Panc1 (cell line): ENCODE measurements at regions not wholly inside any gene's neighbourhood (a gene's known extent, or its start where the extent isn't known, plus 50 kb on each side); places are given as distances from the start of the nearest gene placed in this dataset.

Experiments used
- ATAC-seq: fragments of 200-7000 bp; cut with Tn5 transposase; 2 replicates; pipeline ENCODE4 v1.9.1; 2020; ENCODE audit warnings: mild to moderate bottlenecking, moderate library complexity
- BruUV-seq: library from RNA; stranded (reverse); fragments of 400-500 nt; replicated peaks from 2 replicates; lab custom pipeline; 2021; lab: Mats Ljungman, UMichigan
- CTCF ChIA-PET: fragments of 300-600 bp; sonication (Branson Sonifier 250); formaldehyde crosslinking; loops from one replicate; lab custom pipeline; 2022; ENCODE audit warnings: antibody characterized with exemption; lab: Charles Lee
- POLR2A ChIA-PET: fragments of 300-600 bp; sonication (Branson Sonifier 250); formaldehyde crosslinking; loops from one replicate; lab custom pipeline; 2022; ENCODE audit warnings: antibody characterized with exemption; lab: Charles Lee
- DNase-seq: peaks from one replicate; pipeline ENCODE4 v3.0.0-alpha.2; 2010; ENCODE audit warnings: low read depth, low spot score
- H3K27ac ChIP-seq: 2 replicates; pipeline ENCODE4 v1.5.1; 2011; ENCODE audit warnings: mild to moderate bottlenecking, low read length, inconsistent platforms
- H3K27me3 ChIP-seq: fragments of 200-500 bp; sonication (Bioruptor generic); 2 replicates; pipeline ENCODE4 v1.6.0; 2014; ENCODE audit warnings: low read length, inconsistent platforms; ENCODE audit not compliant: control insufficient read depth, insufficient read depth
- H3K36me3 ChIP-seq: fragments of 200-500 bp; sonication (Bioruptor generic); 2 replicates; pipeline ENCODE4 v1.5.1; 2014; ENCODE audit warnings: inconsistent platforms, mild to moderate bottlenecking, low read length, moderate library complexity; ENCODE audit not compliant: control insufficient read depth, insufficient read depth
- H3K4me1 ChIP-seq: 2 replicates; pipeline ENCODE4 v1.5.1; 2011; ENCODE audit warnings: inconsistent platforms, mild to moderate bottlenecking, low read length, moderate library complexity; ENCODE audit not compliant: control insufficient read depth, insufficient read depth
- H3K4me3 ChIP-seq, 2 experiments: 2 replicates each; pipeline ENCODE4 v1.5.1; 2011 to 2012; ENCODE audit warnings: low read depth in 2 of 2, low read length in 2 of 2, mild to moderate bottlenecking in 2 of 2, inconsistent platforms in 1 of 2, moderate library complexity in 1 of 2
- H3K9me3 ChIP-seq: fragments of 200-500 bp; sonication (Bioruptor generic); 2 replicates; pipeline ENCODE4 v1.5.1; 2014; ENCODE audit warnings: low read depth, mild to moderate bottlenecking, inconsistent platforms, low read length, moderate library complexity; ENCODE audit not compliant: control insufficient read depth, insufficient read depth
- CTCF ChIP-seq: fragments of 450-650 bp; IDR thresholded peaks from 2 replicates; pipeline ENCODE4 v1.5.1; 2017; ENCODE audit warnings: mild to moderate bottlenecking
- POLR2AphosphoS5 ChIP-seq: IDR thresholded peaks from 2 replicates; pipeline ENCODE4 v1.6.1; 2012; ENCODE audit warnings: mild to moderate bottlenecking, low read depth, low read length, moderate library complexity
- SIN3A ChIP-seq: IDR thresholded peaks from 2 replicates; pipeline ENCODE4 v1.6.1; 2012; ENCODE audit warnings: low read depth, mild to moderate bottlenecking, low read length, moderate library complexity, borderline replicate concordance; ENCODE audit not compliant: insufficient read depth
- TCF7L2 ChIP-seq: IDR thresholded peaks from 2 replicates; pipeline ENCODE4 v1.6.1; 2011; ENCODE audit warnings: mild to moderate bottlenecking, low read depth, low read length, inconsistent platforms
- in situ Hi-C: cut with HindIII; loops from 2 replicates; pipeline ENCODE4 v1.10.0; 2016; ENCODE audit warnings: low sequenced_read_pairs, low pct_unique_long_range_greater_than_20kb
- intact Hi-C: fragments of 100-400 bp; cut with micrococcal nuclease; formaldehyde crosslinking; loops from one replicate; pipeline ENCODE4 v1.10.0; 2022; ENCODE audit not compliant: unreplicated experiment
- TF ChIP-seq, protein P1 (sequence below), 2 experiments: IDR thresholded peaks; 2 replicates each; pipeline ENCODE4 v1.6.1; 2011 to 2012; ENCODE audit warnings: low read depth in 2 of 2, control low read depth in 1 of 2, low read length in 1 of 2, mild to moderate bottlenecking in 1 of 2, moderate library complexity in 1 of 2; ENCODE audit not compliant: insufficient read depth in 1 of 2

- H3K4me3 ChIP-seq = no peak overlapping the region
- intact Hi-C loops (no loop called here), in situ Hi-C loops (no loop called here)
- no peaks in the 10 kb centered on the region for H3K9me3 ChIP-seq
- no peaks in the 10 kb centered on the region for H3K36me3 ChIP-seq
- no TSS peak for BruUV-seq
- ChIA-PET CTCF (no interaction called here), POLR2A (no interaction called here)
- H3K4me1 ChIP-seq = no peaks in the 10 kb centered on the region
- no peak overlapping the region for H3K27ac ChIP-seq
- TF ChIP-seq, protein P1, sequence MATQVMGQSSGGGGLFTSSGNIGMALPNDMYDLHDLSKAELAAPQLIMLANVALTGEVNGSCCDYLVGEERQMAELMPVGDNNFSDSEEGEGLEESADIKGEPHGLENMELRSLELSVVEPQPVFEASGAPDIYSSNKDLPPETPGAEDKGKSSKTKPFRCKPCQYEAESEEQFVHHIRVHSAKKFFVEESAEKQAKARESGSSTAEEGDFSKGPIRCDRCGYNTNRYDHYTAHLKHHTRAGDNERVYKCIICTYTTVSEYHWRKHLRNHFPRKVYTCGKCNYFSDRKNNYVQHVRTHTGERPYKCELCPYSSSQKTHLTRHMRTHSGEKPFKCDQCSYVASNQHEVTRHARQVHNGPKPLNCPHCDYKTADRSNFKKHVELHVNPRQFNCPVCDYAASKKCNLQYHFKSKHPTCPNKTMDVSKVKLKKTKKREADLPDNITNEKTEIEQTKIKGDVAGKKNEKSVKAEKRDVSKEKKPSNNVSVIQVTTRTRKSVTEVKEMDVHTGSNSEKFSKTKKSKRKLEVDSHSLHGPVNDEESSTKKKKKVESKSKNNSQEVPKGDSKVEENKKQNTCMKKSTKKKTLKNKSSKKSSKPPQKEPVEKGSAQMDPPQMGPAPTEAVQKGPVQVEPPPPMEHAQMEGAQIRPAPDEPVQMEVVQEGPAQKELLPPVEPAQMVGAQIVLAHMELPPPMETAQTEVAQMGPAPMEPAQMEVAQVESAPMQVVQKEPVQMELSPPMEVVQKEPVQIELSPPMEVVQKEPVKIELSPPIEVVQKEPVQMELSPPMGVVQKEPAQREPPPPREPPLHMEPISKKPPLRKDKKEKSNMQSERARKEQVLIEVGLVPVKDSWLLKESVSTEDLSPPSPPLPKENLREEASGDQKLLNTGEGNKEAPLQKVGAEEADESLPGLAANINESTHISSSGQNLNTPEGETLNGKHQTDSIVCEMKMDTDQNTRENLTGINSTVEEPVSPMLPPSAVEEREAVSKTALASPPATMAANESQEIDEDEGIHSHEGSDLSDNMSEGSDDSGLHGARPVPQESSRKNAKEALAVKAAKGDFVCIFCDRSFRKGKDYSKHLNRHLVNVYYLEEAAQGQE (IDR thresholded peaks at IDR 0.05; ENCODE audit: insufficient read depth in 1 of 2, low read depth in 2 of 2, low read length in 1 of 2) = no peak
- TF ChIP-seq TCF7L2 = no peak
- TF ChIP-seq SIN3A = no peak
- no peak for TF ChIP-seq CTCF
- TF ChIP-seq POLR2AphosphoS5 = no peak
- ATAC-seq (no peak), DNase-seq (no peak)
- H3K27me3 ChIP-seq = no peaks in the 10 kb centered on the region
Measured at GRCh38 chr6:23447731-23448130, 678.3 kb upstream of the NRSN1 start.

DNA sequence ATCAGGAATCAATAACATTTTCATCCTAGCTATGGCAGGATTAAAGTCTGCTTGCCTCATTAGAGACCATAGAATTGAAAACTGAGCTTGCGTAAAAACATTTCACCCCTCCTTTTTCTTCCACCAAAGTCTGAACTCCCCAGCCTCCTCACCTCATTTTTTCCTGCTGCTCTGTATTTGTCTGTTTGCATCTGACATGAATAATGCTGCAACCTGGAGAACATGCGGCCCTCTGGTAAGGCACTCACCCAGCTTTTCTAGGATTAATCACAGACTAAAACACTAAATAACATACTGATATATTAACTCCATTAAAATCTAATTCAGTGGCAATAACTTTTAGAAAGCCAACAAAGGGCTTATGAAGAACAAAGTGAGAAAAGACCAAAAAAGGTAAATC is 677.7 kb upstream of the NRSN1 start:
- no peak for ATAC-seq
- CTCF ChIA-PET = no interaction called here
- TF ChIP-seq SIN3A (no peak), TCF7L2 (no peak), CTCF (no peak), POLR2AphosphoS5 (no peak)
- TF ChIP-seq, protein P1 (IDR thresholded peaks at IDR 0.05; ENCODE audit: insufficient read depth in 1 of 2, low read depth in 2 of 2, low read length in 1 of 2) = no peak
- POLR2A ChIA-PET = no interaction called here
- intact Hi-C loops = no loop called here
- Histone ChIP-seq H3K4me3 (no peak overlapping the region), H3K27me3 (no peaks in the 10 kb centered on the region), H3K27ac (no peak overlapping the region), H3K4me1 (no peaks in the 10 kb centered on the region), H3K9me3 (no peaks in the 10 kb centered on the region), H3K36me3 (no peaks in the 10 kb centered on the region)
- no peak for DNase-seq
- in situ Hi-C loops = no loop called here
- BruUV-seq = no TSS peak
